ENCODE measurements at regions not wholly inside any gene's neighbourhood (a gene's known extent, or its start where the extent isn't known, plus 50 kb on each side); places are given as distances from the start of the nearest gene placed in this dataset.

DNA sequence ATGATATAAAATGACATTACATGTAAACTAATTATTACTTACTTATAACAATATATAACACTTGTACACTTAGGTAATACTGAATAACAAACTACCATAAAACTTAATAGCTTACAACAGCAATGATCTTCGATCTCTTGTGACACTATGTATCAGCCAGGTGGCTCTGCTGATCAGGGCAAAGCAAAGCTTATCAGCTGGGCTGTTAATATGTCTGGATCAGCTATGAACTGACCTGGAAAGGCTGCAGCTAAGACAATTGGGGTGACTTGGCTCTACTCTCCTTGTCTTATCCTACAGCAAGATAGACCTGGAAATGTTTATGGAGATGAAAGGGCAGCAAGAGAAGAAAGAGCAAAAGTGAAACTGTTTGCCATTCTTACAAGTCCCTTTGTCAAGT, 511.3 kb downstream of the TLR4 start:
- no peak overlapping the region for H3K4me3 ChIP-seq
- H3K79me2 ChIP-seq (ENCODE audit: low read depth), result no peaks in the 10 kb centered on the region
- CTCF ChIA-PET, result no interaction called here

GRCh38 chr9:118222375-118222774, 518.2 kb downstream of the TLR4 start:
- POLR2A ChIA-PET (ENCODE audit: unreplicated experiment), result no interaction called here
- H3K27ac ChIP-seq, result no peak overlapping the region
- no peaks in the 10 kb centered on the region for H4K20me1 ChIP-seq (ENCODE audit: insufficient read depth)
- H3K36me3 ChIP-seq (ENCODE audit: low read depth), result no peaks in the 10 kb centered on the region
- BruUV-seq (replicated peaks), result no TSS peak
- H3K9me3 ChIP-seq (ENCODE audit: insufficient read depth, low read depth), result no peaks in the 10 kb centered on the region
- no peaks in the 10 kb centered on the region for H3K27me3 ChIP-seq (ENCODE audit: insufficient read depth, low read depth)
- H3K9me2 ChIP-seq (ENCODE audit: insufficient read depth), result no peaks in the 10 kb centered on the region
- no peaks in the 10 kb centered on the region for H3F3A ChIP-seq (ENCODE audit: insufficient read depth, low read depth)
- CTCF ChIA-PET, result no interaction called here
- H3K4me1 ChIP-seq (replicated peaks; ENCODE audit: insufficient read depth), result no peaks in the 10 kb centered on the region
- no peaks in the 10 kb centered on the region for H3K79me2 ChIP-seq (ENCODE audit: low read depth)
- H2AFZ ChIP-seq, result no peak overlapping the region
- TF ChIP-seq CTCF (conservative IDR thresholded peaks at IDR 0.05) (no peak), EZH2 (IDR thresholded peaks at IDR 0.05; ENCODE audit: low read depth) (no peak)
- H3K4me3 ChIP-seq, result no peak overlapping the region
- no peak overlapping the region for H3K4me2 ChIP-seq
- intact Hi-C loops (cut with micrococcal nuclease; ENCODE audit: unreplicated experiment), result no loop called here
- DNase-seq, result no peak

More for the DNA sequence above, 511.3 kb downstream of the TLR4 start:
- Histone ChIP-seq H3K27me3 (ENCODE audit: insufficient read depth, low read depth) (no peaks in the 10 kb centered on the region), H3K27ac (no peak overlapping the region), H3K36me3 (ENCODE audit: low read depth) (no peaks in the 10 kb centered on the region), H4K20me1 (ENCODE audit: insufficient read depth) (no peaks in the 10 kb centered on the region), H3K4me2 (no peak overlapping the region), H3K9me2 (ENCODE audit: insufficient read depth) (no peaks in the 10 kb centered on the region), H2AFZ (no peak overlapping the region), H3K9me3 (ENCODE audit: insufficient read depth, low read depth) (no peaks in the 10 kb centered on the region), H3K4me1 (replicated peaks; ENCODE audit: insufficient read depth) (no peaks in the 10 kb centered on the region), H3F3A (ENCODE audit: insufficient read depth, low read depth) (no peaks in the 10 kb centered on the region)
- BruUV-seq (replicated peaks), result no TSS peak
- no peak for DNase-seq
- POLR2A ChIA-PET (ENCODE audit: unreplicated experiment), result no interaction called here
- no peak for TF ChIP-seq CTCF (conservative IDR thresholded peaks at IDR 0.05)
- TF ChIP-seq EZH2 (IDR thresholded peaks at IDR 0.05; ENCODE audit: low read depth), result no peak
- intact Hi-C loops (cut with micrococcal nuclease; ENCODE audit: unreplicated experiment), result no loop called here

DNA sequence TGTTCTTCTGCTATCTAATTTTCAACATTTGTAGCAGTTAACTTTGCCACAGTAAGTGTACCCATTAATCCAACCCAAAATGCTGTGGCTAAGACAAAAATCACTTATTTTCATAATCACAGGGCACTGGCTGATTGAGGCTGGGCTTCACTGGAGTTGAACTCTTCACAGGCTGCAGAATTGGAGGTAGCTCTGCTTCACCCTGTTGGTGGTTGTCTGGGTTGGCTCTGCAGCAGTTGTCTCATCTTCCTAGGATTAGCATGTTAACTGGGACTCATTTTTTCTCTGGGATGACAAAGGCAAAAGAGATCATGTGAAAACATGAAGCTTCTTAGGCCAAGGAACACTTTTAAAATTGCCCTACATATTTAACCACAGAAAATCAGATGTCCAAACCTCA, 518.9 kb downstream of the TLR4 start:
- H3K4me1 ChIP-seq (replicated peaks; ENCODE audit: insufficient read depth), result no peaks in the 10 kb centered on the region
- no peaks in the 10 kb centered on the region for H4K20me1 ChIP-seq (ENCODE audit: insufficient read depth)
- CTCF ChIA-PET, result no interaction called here
- BruUV-seq (replicated peaks), result no TSS peak
- H3K9me2 ChIP-seq (ENCODE audit: insufficient read depth), result no peaks in the 10 kb centered on the region
- POLR2A ChIA-PET (ENCODE audit: unreplicated experiment), result no interaction called here
- H3K27ac ChIP-seq, result no peak overlapping the region
- H3K27me3 ChIP-seq (ENCODE audit: insufficient read depth, low read depth), result no peaks in the 10 kb centered on the region
- H3K9me3 ChIP-seq (ENCODE audit: insufficient read depth, low read depth), result no peaks in the 10 kb centered on the region
- TF ChIP-seq CTCF (conservative IDR thresholded peaks at IDR 0.05) (no peak), EZH2 (IDR thresholded peaks at IDR 0.05; ENCODE audit: low read depth) (no peak)
- intact Hi-C loops (cut with micrococcal nuclease; ENCODE audit: unreplicated experiment), result no loop called here
- no peaks in the 10 kb centered on the region for H3K36me3 ChIP-seq (ENCODE audit: low read depth)
- DNase-seq, result no peak
- no peak overlapping the region for H3K4me2 ChIP-seq
- H2AFZ ChIP-seq, result no peak overlapping the region
- no peaks in the 10 kb centered on the region for H3K79me2 ChIP-seq (ENCODE audit: low read depth)
- H3K4me3 ChIP-seq, result no peak overlapping the region
- H3F3A ChIP-seq (ENCODE audit: insufficient read depth, low read depth), result no peaks in the 10 kb centered on the region
